SW 1271 (cell line): ENCODE measurements at regions not wholly inside any gene's neighbourhood (a gene's known extent, or its start where the extent isn't known, plus 50 kb on each side); places are given as distances from the start of the nearest gene placed in this dataset.
"Not testable (repeated sequence)": the region's sequence is repeated elsewhere in the genome, so short reads cannot be mapped to it uniquely, and the experiment has no call there.

Experiments used
- DNase-seq, 2 experiments: peaks; one replicate each; lab custom pipeline; 2025; lab: John Stamatoyannopoulos, UW

- DNase-seq, result no peak
Measured at GRCh38 chr12:127944211-127944899, 322.6 kb upstream of the TMEM132C start.

- DNase-seq, result no peak
Measured at GRCh38 chr12:127957001-127957660, 309.8 kb upstream of the TMEM132C start.

GRCh38 chr12:127962303-127962702 is 304.7 kb upstream of the TMEM132C start:
- DNase-seq, result no peak

GRCh38 chr12:127963933-127964332 is 303.0 kb upstream of the TMEM132C start:
- DNase-seq, result no peak

- no peak for DNase-seq
Measured at GRCh38 chr12:127964717-127965116, 302.3 kb upstream of the TMEM132C start.

- no peak for DNase-seq
Measured at GRCh38 chr12:127966331-127966730, 300.6 kb upstream of the TMEM132C start.

GRCh38 chr12:127970491-127970890 is 296.5 kb upstream of the TMEM132C start:
- DNase-seq, result no peak

GRCh38 chr12:127980585-127980984 is 286.4 kb upstream of the TMEM132C start:
- DNase-seq, result no peak

- no peak for DNase-seq
Measured at GRCh38 chr12:127981875-127982274, 285.1 kb upstream of the TMEM132C start.

- DNase-seq, result not testable (repeated sequence)
Measured at GRCh38 chr12:127983213-127983791, 283.7 kb upstream of the TMEM132C start.

GRCh38 chr12:127984386-127985055 is 282.4 kb upstream of the TMEM132C start:
- no peak for DNase-seq

- no peak for DNase-seq
Measured at GRCh38 chr12:127987199-127987901, 279.6 kb upstream of the TMEM132C start.

- no peak for DNase-seq
Measured at GRCh38 chr12:127991485-127991884, 275.5 kb upstream of the TMEM132C start.

- DNase-seq, result no peak
Measured at GRCh38 chr12:127998988-127999387, 268.0 kb upstream of the TMEM132C start.

- DNase-seq, result no peak
Measured at GRCh38 chr12:128004383-128004938, 262.5 kb upstream of the TMEM132C start.

GRCh38 chr12:128007250-128007649 is 259.7 kb upstream of the TMEM132C start:
- no peak for DNase-seq

- no peak for DNase-seq
Measured at GRCh38 chr12:128008341-128008740, 258.6 kb upstream of the TMEM132C start.

- DNase-seq, result no peak
Measured at GRCh38 chr12:128009108-128009507, 257.9 kb upstream of the TMEM132C start.

- no peak for DNase-seq
Measured at GRCh38 chr12:128012110-128012509, 254.9 kb upstream of the TMEM132C start.

GRCh38 chr12:128015276-128015675 is 251.7 kb upstream of the TMEM132C start:
- no peak for DNase-seq

GRCh38 chr12:128018067-128018466 is 248.9 kb upstream of the TMEM132C start:
- no peak for DNase-seq
